ENCODE measurements at regions not wholly inside any gene's neighbourhood (a gene's known extent, or its start where the extent isn't known, plus 50 kb on each side); places are given as distances from the start of the nearest gene placed in this dataset.

- no peaks in the 10 kb centered on the region for H3K4me1 ChIP-seq (ENCODE audit: insufficient read depth, low read length)
- no peaks in the 10 kb centered on the region for H3K36me3 ChIP-seq (ENCODE audit: insufficient read depth, low read length)
- ChIA-PET POLR2A (no interaction called here), CTCF (no interaction called here)
- no peaks in the 10 kb centered on the region for H3K27me3 ChIP-seq (ENCODE audit: control insufficient read depth in 1 of 2, insufficient read depth in 2 of 2, low read length in 2 of 2)
- H3K9me3 ChIP-seq (ENCODE audit: control insufficient read depth in 1 of 2, insufficient read depth in 1 of 2, low read length in 2 of 2), result no peaks in the 10 kb centered on the region
- no peak for TF ChIP-seq CTCF (IDR thresholded peaks at IDR 0.05)
- H3K27ac ChIP-seq (ENCODE audit: low read depth in 1 of 2, low read length in 2 of 2), result no peak overlapping the region
- ATAC-seq (ENCODE audit: poor library complexity) (no peak), DNase-seq (no peak)
- Mint-ChIP-seq H3K4me1 (ENCODE audit: low read depth) (no peaks in the 10 kb centered on the region), H3K9me3 (peaks cover 2% of the 10 kb centered on the region), H3K36me3 (ENCODE audit: low read depth) (no peaks in the 10 kb centered on the region), H3K27ac (no peak overlapping the region), H3K4me3 (no peak overlapping the region), H3K27me3 (peaks cover 11% of the 10 kb centered on the region)
- H3K4me3 ChIP-seq (ENCODE audit: low read length), result no peak overlapping the region
- intact Hi-C loops (cut with DNase I, micrococcal nuclease), result no loop called here
Observed at GRCh38 chr15:38896647-38897046, 332.0 kb upstream of the RASGRP1 start.

- no peaks in the 10 kb centered on the region for H3K9me3 Mint-ChIP-seq
- intact Hi-C loops (cut with DNase I, micrococcal nuclease), result no loop called here
- Histone ChIP-seq H3K9me3 (ENCODE audit: control insufficient read depth in 1 of 2, insufficient read depth in 1 of 2, low read length in 2 of 2) (no peaks in the 10 kb centered on the region), H3K4me3 (ENCODE audit: low read length) (no peak overlapping the region), H3K36me3 (ENCODE audit: insufficient read depth, low read length) (no peaks in the 10 kb centered on the region), H3K4me1 (ENCODE audit: insufficient read depth, low read length) (no peaks in the 10 kb centered on the region), H3K27ac (ENCODE audit: low read depth in 1 of 2, low read length in 2 of 2) (no peak overlapping the region), H3K27me3 (ENCODE audit: control insufficient read depth in 1 of 2, insufficient read depth in 2 of 2, low read length in 2 of 2) (no peaks in the 10 kb centered on the region)
- ChIA-PET POLR2A (no interaction called here), CTCF (no interaction called here)
- no peaks in the 10 kb centered on the region for H3K36me3 Mint-ChIP-seq (ENCODE audit: low read depth)
- DNase-seq (no peak), ATAC-seq (ENCODE audit: poor library complexity) (no peak)
- peaks cover 2% of the 10 kb centered on the region for H3K27me3 Mint-ChIP-seq
- no peak overlapping the region for H3K4me3 Mint-ChIP-seq
- H3K4me1 Mint-ChIP-seq (ENCODE audit: low read depth), result no peaks in the 10 kb centered on the region
- no peak for TF ChIP-seq CTCF (IDR thresholded peaks at IDR 0.05)
- H3K27ac Mint-ChIP-seq, result no peak overlapping the region
Observed at GRCh38 chr15:38897551-38897950, 332.9 kb upstream of the RASGRP1 start.

GRCh38 chr15:38898236-38898635 is 333.6 kb upstream of the RASGRP1 start:
- TF ChIP-seq CTCF (IDR thresholded peaks at IDR 0.05), result no peak
- Histone ChIP-seq H3K27me3 (ENCODE audit: control insufficient read depth in 1 of 2, insufficient read depth in 2 of 2, low read length in 2 of 2) (no peaks in the 10 kb centered on the region), H3K9me3 (ENCODE audit: control insufficient read depth in 1 of 2, insufficient read depth in 1 of 2, low read length in 2 of 2) (no peaks in the 10 kb centered on the region), H3K36me3 (ENCODE audit: insufficient read depth, low read length) (no peaks in the 10 kb centered on the region), H3K27ac (ENCODE audit: low read depth in 1 of 2, low read length in 2 of 2) (no peak overlapping the region), H3K4me3 (ENCODE audit: low read length) (no peak overlapping the region), H3K4me1 (ENCODE audit: insufficient read depth, low read length) (no peaks in the 10 kb centered on the region)
- Mint-ChIP-seq H3K4me3 (no peak overlapping the region), H3K9me3 (no peaks in the 10 kb centered on the region), H3K4me1 (ENCODE audit: low read depth) (no peaks in the 10 kb centered on the region), H3K27ac (no peak overlapping the region), H3K27me3 (no peaks in the 10 kb centered on the region), H3K36me3 (ENCODE audit: low read depth) (no peaks in the 10 kb centered on the region)
- DNase-seq (no peak), ATAC-seq (ENCODE audit: poor library complexity) (no peak)
- intact Hi-C loops (cut with DNase I, micrococcal nuclease), result no loop called here
- POLR2A ChIA-PET, result no interaction called here
- CTCF ChIA-PET, result no interaction called here

All from CD4-positive, alpha-beta T cell (primary cell).